ENCODE measurements at regions not wholly inside any gene's neighbourhood (a gene's known extent, or its start where the extent isn't known, plus 50 kb on each side); places are given as distances from the start of the nearest gene placed in this dataset.
"Not testable (repeated sequence)": the region's sequence is repeated elsewhere in the genome, so short reads cannot be mapped to it uniquely, and the experiment has no call there.

DNA sequence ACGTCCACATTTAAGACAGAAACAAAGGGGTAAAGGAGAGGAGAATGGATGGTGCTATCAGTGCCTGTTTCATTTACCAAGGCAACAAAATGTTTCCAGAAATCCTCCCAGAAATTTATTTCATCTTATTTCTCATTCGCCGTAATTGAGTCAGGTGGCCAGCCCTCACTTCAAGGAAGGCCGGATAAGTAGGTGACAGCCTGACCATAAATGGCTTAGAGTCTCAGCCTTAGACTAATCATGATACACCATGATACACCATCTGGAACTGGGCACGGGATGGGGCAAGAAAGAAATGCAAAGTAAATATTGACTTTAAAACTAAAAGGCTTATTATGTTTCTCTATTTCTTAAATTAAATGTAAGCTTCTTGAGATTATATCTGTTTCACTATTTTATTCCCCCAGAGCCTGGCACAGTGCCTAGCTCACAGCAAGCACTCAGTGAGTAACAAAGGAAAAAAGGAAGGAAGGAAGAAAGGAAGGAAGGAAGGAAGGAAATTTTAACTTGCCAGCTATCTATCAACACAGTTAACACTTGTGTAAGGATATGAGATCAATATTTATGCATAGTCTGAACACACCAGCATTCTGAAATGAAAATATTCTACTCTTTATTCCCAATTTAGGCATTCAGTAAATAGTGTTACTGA is 106.1 kb upstream of the FSCB start:
- H3K27ac Mint-ChIP-seq = no peak overlapping the region
- H3K4me3 Mint-ChIP-seq = no peak overlapping the region
- no peaks in the 10 kb centered on the region for H3K27me3 Mint-ChIP-seq
- DNase-seq (no peak), ATAC-seq (no peak)
- no peaks in the 10 kb centered on the region for H3K36me3 Mint-ChIP-seq (ENCODE audit: low read depth)
- H3K4me1 Mint-ChIP-seq = no peaks in the 10 kb centered on the region
- H3K9me3 ChIP-seq (ENCODE audit: control insufficient read depth, low read length, poor library complexity, severe bottlenecking) = no peaks in the 10 kb centered on the region

DNA sequence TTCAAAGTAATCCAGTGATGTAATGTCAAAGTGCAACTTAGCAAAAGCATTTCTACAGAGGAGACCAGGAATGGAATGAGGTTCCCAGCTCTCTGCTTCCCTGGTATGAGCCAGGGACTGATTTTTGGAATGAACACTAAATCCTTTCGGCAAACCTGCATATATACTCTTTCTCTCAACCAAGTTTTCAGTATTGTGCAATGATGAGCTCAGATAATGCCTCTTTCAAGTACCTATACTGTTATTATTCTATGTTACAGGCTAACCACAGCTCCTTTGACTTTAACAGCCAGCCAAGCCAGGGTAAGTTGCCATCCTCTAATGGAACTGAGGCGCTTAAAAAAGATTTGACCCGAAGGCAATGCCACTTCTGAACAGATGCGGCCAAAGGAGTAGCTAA is 104.9 kb upstream of the FSCB start:
- no peak for ATAC-seq
- H3K27ac Mint-ChIP-seq = no peak overlapping the region
- H3K4me1 Mint-ChIP-seq = no peaks in the 10 kb centered on the region
- no peaks in the 10 kb centered on the region for H3K27me3 Mint-ChIP-seq
- no peak for DNase-seq
- H3K36me3 Mint-ChIP-seq (ENCODE audit: low read depth) = no peaks in the 10 kb centered on the region
- H3K9me3 ChIP-seq (ENCODE audit: control insufficient read depth, low read length, poor library complexity, severe bottlenecking) = no peaks in the 10 kb centered on the region
- no peak overlapping the region for H3K4me3 Mint-ChIP-seq

DNA sequence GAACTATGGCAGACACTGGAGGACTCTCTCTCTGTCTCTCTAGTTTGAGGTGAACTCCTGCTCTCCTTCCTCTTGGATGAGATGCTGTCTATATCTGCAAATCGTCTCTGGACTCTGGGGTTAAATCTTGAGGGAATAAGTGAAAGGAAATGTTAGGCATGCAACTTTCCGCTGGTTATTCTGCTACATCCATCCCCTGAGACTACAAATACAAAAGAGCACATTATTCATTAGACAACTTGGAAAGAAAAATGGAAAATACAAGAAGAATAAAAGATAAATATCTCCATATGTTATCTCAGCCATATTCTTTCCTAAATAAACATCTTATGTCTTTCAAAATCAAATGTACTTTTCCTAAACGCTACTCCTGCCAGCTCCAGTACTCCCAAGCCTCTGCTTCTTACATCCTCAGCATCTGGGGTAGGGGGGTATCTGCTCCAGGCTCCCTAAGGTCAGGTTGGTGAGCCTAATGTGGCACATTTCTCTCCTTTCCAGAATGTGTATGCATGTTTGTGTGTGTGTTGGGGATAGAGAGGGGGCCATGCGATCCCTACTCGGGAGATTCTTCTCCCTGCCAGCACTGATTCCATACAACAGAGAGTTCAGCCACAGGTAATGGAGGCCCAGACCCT is 102.9 kb upstream of the FSCB start:
- no peaks in the 10 kb centered on the region for H3K27me3 Mint-ChIP-seq
- H3K36me3 Mint-ChIP-seq (ENCODE audit: low read depth) = no peaks in the 10 kb centered on the region
- H3K9me3 ChIP-seq (ENCODE audit: control insufficient read depth, low read length, poor library complexity, severe bottlenecking) = no peaks in the 10 kb centered on the region
- H3K4me1 Mint-ChIP-seq = no peaks in the 10 kb centered on the region
- H3K4me3 Mint-ChIP-seq = no peak overlapping the region
- DNase-seq (no peak), ATAC-seq (no peak)
- H3K27ac Mint-ChIP-seq = no peak overlapping the region

DNA sequence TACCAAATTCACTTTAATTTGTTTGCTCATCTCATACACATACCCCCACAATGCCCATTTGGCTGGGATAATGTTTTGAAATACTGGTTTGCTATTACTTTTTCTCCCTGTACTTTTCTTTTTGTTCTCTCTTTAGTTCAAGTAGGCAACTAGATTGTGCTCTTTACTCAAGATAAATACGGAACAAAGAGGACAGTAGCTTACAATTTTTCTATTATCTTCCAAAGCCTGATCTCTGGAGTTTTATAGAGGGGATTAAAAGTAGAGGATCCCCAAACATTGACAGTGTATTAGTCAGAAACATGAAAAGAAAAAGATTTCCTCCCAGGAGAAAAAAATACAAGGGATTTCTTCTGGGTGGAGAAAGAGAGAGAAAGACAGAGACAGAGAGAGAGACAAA is 102.1 kb upstream of the FSCB start:
- ATAC-seq = no peak
- no peak overlapping the region for H3K4me3 Mint-ChIP-seq
- H3K27me3 Mint-ChIP-seq = no peaks in the 10 kb centered on the region
- H3K9me3 ChIP-seq (ENCODE audit: control insufficient read depth, low read length, poor library complexity, severe bottlenecking) = no peaks in the 10 kb centered on the region
- no peak overlapping the region for H3K27ac Mint-ChIP-seq
- H3K36me3 Mint-ChIP-seq (ENCODE audit: low read depth) = no peaks in the 10 kb centered on the region
- DNase-seq = no peak
- no peaks in the 10 kb centered on the region for H3K4me1 Mint-ChIP-seq

DNA sequence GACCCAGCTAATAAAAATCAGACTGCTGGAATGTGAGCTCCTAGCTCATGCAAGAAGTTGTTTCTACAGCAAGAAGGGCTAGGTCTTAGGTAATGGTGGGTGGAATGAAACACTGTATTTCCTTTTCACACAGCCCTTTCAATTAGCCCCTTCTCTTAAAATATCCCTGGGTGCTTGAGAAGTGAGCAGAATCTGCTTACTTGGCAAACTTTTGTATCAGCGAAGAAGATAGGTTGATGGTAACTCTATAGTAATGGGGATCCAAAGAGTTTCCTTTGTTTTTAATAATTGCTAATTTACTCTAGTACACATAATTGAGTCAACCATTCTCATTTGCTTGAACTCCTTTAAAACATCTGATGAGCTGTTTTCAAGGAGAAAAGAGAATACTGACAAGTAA is 100.6 kb upstream of the FSCB start:
- Mint-ChIP-seq H3K4me3 (no peak overlapping the region), H3K4me1 (no peaks in the 10 kb centered on the region), H3K27me3 (no peaks in the 10 kb centered on the region), H3K27ac (no peak overlapping the region), H3K36me3 (ENCODE audit: low read depth) (no peaks in the 10 kb centered on the region)
- no peak for ATAC-seq
- no peaks in the 10 kb centered on the region for H3K9me3 ChIP-seq (ENCODE audit: control insufficient read depth, low read length, poor library complexity, severe bottlenecking)
- no peak for DNase-seq

DNA sequence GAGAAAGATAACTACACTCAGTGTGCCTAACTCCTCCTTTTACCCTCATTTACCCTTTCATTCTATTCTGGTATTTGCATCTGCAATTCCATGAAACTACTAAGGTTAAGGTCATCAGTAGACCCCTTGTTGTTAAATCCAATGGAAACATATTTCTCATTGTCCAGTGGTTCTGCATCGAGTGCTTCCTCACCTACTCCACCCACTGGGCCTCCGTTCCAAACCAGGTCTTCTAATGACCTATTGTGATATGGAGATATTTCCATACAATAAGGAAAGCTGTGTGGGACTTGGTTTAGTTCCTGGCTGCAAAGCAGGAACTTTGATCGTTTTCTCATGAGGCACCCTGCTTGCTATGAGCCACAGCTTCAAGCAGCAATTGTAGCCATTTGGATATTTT is 99.5 kb upstream of the FSCB start:
- H3K9me3 ChIP-seq (ENCODE audit: control insufficient read depth, low read length, poor library complexity, severe bottlenecking) = no peaks in the 10 kb centered on the region
- DNase-seq (no peak), ATAC-seq (no peak)
- H3K27me3 Mint-ChIP-seq = no peaks in the 10 kb centered on the region
- H3K4me1 Mint-ChIP-seq = no peaks in the 10 kb centered on the region
- no peaks in the 10 kb centered on the region for H3K36me3 Mint-ChIP-seq (ENCODE audit: low read depth)
- H3K4me3 Mint-ChIP-seq = no peak overlapping the region
- H3K27ac Mint-ChIP-seq = no peak overlapping the region

DNA sequence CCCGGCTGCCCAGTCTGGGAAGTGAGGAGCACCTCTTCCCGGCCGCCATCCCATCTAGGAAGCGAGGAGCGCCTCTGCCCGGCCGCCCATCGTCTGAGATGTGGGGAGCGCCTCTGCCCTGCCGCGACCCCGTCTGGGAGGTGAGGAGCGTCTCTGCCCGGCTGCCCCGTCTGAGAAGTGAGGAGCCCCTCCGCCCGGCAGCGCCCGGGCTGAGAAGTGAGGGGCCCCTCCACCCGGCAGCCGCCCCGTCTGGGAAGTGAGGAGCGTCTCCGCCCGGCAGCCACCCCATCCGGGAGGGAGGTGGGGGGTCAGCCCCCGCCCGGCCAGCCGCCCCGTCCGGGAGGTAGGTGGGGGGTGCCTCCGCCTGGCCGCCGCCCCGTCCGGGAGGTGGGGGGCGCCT is 94.2 kb upstream of the FSCB start:
- not testable (repeated sequence) for ATAC-seq; H3K4me3 Mint-ChIP-seq; H3K36me3 Mint-ChIP-seq (ENCODE audit: low read depth); H3K9me3 ChIP-seq (ENCODE audit: control insufficient read depth, low read length, poor library complexity, severe bottlenecking); H3K27ac Mint-ChIP-seq; H3K27me3 Mint-ChIP-seq; H3K4me1 Mint-ChIP-seq; DNase-seq

DNA sequence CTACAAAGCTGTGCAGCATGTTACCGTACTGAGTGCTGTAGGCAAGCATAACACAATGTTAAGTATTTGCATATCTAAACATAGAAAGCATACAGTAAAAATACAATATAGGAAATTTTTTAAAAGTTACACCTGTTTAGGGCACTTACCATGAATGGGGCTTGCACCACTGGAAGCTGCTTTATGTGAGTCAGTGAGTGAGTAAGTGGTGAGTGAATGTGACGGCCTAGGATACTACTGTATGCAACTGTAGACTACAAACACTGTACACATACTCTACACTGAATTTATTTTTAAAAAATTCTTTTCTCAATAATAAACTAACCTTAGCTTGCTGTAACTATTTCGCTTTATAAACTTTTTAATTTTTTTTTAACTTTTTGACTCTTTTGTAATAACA is 82.1 kb upstream of the FSCB start:
- Mint-ChIP-seq H3K36me3 (ENCODE audit: low read depth) (no peaks in the 10 kb centered on the region), H3K4me1 (no peaks in the 10 kb centered on the region), H3K4me3 (no peak overlapping the region), H3K27me3 (no peaks in the 10 kb centered on the region), H3K27ac (no peak overlapping the region)
- ATAC-seq (no peak), DNase-seq (no peak)
- no peaks in the 10 kb centered on the region for H3K9me3 ChIP-seq (ENCODE audit: control insufficient read depth, low read length, poor library complexity, severe bottlenecking)

DNA sequence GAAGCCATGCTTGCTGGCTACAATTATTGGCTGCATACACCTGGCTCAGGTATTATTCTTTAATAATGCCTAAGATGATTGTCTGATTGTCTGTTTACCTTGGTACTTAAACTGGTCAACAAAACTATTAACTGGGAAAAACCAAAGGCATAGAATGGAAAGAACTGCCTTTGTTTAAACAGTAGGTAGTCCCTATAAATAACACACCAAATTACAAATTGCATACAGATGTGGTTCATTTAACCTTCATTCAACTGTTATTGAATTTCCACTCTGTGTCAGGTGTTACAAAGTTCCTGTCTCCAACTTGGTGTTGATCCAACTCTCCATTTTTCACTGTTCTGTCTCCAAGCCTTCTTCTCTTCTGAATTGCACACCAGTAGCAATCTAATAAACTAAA is 79.8 kb upstream of the FSCB start:
- no peaks in the 10 kb centered on the region for H3K9me3 ChIP-seq (ENCODE audit: control insufficient read depth, low read length, poor library complexity, severe bottlenecking)

DNA sequence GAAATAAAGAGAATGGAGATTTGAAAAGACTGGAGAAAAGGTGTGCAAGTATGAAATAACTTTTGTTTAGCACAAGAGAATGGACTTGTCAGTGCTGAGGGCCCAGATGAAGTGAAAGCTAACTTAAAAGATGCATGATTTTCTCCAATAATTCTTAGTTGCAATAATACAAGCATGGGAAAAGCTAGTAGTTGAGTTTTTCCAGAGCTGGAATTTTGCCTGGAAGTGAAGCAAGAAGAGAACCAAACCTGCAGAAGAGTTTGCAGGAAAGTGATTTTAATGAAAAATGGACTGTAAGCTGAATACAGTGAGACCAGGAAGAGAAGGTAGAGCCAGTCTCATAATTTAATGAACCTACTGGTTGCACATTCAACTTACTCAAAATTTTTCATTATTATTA is 69.3 kb upstream of the FSCB start:
- no peaks in the 10 kb centered on the region for H3K9me3 ChIP-seq (ENCODE audit: control insufficient read depth, low read length, poor library complexity, severe bottlenecking)
- Mint-ChIP-seq H3K36me3 (ENCODE audit: low read depth) (no peaks in the 10 kb centered on the region), H3K4me3 (no peak overlapping the region), H3K4me1 (no peaks in the 10 kb centered on the region), H3K27me3 (no peaks in the 10 kb centered on the region), H3K27ac (no peak overlapping the region)
- no peak for ATAC-seq
- no peak for DNase-seq

More for the DNA sequence above, 79.8 kb upstream of the FSCB start:
- no peaks in the 10 kb centered on the region for H3K36me3 Mint-ChIP-seq (ENCODE audit: low read depth)
- no peak for ATAC-seq
- H3K27ac Mint-ChIP-seq = no peak overlapping the region
- no peak overlapping the region for H3K4me3 Mint-ChIP-seq
- H3K27me3 Mint-ChIP-seq = no peaks in the 10 kb centered on the region
- no peak for DNase-seq
- no peaks in the 10 kb centered on the region for H3K4me1 Mint-ChIP-seq

DNA sequence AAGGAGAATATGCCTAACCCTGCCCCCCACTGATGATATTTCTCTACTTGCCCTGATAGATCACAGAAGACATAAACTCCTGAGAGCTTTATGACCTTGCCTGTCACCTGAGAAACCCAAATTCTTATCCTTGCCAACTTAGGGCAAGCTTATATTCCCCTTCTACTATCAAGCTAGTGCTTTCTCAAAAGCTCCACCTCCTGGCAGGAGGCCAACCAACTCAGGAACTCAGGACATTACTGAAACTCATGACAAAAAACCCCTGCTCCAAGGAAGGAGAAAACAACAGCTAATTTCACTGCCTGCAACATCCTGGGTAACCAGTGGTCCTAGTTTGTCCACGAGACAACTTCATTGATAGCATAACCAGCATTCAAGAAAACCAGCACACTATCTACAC is 60.9 kb upstream of the FSCB start:
- ATAC-seq = no peak
- no peak for DNase-seq
- Mint-ChIP-seq H3K27ac (no peak overlapping the region), H3K4me1 (no peaks in the 10 kb centered on the region), H3K4me3 (no peak overlapping the region), H3K27me3 (no peaks in the 10 kb centered on the region), H3K36me3 (ENCODE audit: low read depth) (no peaks in the 10 kb centered on the region)
- no peaks in the 10 kb centered on the region for H3K9me3 ChIP-seq (ENCODE audit: control insufficient read depth, low read length, poor library complexity, severe bottlenecking)

DNA sequence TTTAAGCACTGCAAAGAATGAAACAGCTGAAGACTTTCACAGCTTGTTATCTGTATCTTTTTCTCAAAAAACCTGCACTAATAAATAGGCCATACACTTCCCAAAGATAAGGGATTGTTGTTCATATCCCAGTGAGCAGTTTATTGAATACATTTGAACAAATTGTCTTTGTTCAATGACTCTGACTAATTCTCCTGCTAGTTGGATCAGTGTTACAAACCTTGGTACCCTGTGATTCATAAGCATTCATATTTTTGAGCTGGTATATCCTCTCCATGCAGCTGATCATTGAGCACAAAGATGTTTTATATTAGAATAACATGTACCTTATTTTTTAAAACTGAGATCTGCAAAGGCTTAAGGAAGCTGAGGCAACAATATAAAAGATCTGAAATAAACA is 58.9 kb upstream of the FSCB start:
- Mint-ChIP-seq H3K36me3 (ENCODE audit: low read depth) (no peaks in the 10 kb centered on the region), H3K4me3 (no peak overlapping the region), H3K27ac (no peak overlapping the region), H3K27me3 (no peaks in the 10 kb centered on the region), H3K4me1 (no peaks in the 10 kb centered on the region)
- DNase-seq (no peak), ATAC-seq (no peak)
- H3K9me3 ChIP-seq (ENCODE audit: control insufficient read depth, low read length, poor library complexity, severe bottlenecking) = no peaks in the 10 kb centered on the region

DNA sequence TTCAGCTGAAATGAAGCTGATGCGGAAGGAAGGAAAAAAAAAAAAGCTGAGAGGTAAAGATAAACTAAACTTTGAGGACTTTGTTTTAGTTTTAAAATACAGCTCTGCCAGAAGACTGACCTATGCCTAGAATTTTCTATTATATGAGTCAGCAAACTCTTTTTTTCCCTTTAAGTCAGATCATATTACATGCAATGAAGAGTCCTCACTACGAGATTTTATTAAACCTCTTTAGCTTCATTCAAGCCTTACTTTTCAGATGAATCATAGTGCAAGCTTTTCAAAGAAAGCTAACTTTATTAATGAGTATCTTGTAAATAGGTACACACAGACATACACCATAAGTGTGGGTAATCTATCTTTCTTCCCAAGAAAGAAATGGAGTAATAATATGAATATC is 57.8 kb upstream of the FSCB start:
- ATAC-seq (no peak), DNase-seq (no peak)
- H3K4me3 Mint-ChIP-seq = no peak overlapping the region
- no peaks in the 10 kb centered on the region for H3K36me3 Mint-ChIP-seq (ENCODE audit: low read depth)
- no peaks in the 10 kb centered on the region for H3K9me3 ChIP-seq (ENCODE audit: control insufficient read depth, low read length, poor library complexity, severe bottlenecking)
- no peaks in the 10 kb centered on the region for H3K4me1 Mint-ChIP-seq
- H3K27me3 Mint-ChIP-seq = no peaks in the 10 kb centered on the region
- no peak overlapping the region for H3K27ac Mint-ChIP-seq
